Inflammatory macrophage (primary cell): ENCODE measurements at regions not wholly inside any gene's neighbourhood (a gene's known extent, or its start where the extent isn't known, plus 50 kb on each side); places are given as distances from the start of the nearest gene placed in this dataset.
A peak's percentile ranks its signal among the peaks of the same experiment; 100 is the strongest.
"Not testable (repeated sequence)": the region's sequence is repeated elsewhere in the genome, so short reads cannot be mapped to it uniquely, and the experiment has no call there.

Source experiments
- DNase-seq, 2 donors: peaks; one replicate each; pipeline ENCODE4 v3.0.0-alpha.2; 2020 to 2022

DNA sequence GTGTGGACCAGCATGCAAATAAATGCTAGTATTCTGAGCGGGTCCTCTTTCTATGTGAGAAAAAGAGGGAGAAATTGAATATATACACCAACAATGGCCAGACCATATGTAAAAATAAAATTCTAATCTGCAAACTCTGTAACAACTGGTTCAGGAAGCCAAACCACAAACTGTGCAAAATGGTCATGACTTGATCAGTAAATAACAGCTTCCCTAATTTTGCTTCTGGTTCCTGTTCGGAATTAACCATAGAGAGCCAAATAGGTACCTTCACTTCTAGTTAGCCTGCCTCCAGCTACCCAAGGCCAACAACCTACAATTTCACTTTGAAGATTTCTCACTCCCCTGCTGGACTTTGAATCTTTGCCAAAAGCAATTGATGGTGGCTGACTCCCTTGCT, 1313.2 kb downstream of the ADGRL3 start:
- DNase-seq, result peak; percentile 24 to 38

DNA sequence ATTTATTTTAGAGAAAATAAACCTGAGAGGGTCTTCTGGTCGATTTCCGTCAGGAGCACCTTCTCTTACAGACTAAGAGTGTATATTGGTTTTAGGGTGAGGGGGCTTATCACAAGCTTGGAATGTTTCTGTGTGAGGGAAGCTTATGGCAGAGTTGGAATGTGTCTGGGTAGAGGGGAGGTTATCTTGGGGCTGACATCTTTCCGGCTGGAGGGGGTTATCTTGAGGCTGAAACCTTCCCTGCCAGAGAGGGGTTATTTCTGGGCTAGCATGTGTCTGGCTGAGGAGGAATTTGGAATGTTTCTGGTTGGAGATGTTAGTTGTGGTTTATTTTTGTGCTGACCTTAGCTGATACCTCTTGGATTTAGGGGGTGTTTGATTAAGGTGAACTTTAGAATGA, 1312.1 kb downstream of the ADGRL3 start:
- no peak for DNase-seq

DNA sequence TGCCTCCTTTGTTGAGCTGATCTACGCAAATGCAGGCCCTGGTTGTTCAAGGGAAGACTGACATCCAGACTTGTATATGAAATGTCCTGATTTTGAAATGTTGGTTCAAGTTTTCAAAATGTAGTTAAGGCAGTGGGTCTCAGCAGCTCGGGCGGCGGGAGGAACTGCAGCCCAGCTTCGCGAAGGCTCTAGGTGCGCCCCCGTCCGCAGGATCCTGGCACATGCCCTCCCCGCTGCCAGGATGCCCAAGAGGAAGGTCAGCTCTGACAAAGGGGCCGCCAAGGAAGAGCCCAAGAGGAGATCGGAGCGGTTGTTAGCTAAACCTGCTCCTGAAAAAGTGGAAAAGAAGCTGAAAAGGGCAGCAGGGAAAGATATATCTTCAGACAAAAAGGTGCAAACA, 1310.1 kb downstream of the ADGRL3 start:
- no peak for DNase-seq

DNA sequence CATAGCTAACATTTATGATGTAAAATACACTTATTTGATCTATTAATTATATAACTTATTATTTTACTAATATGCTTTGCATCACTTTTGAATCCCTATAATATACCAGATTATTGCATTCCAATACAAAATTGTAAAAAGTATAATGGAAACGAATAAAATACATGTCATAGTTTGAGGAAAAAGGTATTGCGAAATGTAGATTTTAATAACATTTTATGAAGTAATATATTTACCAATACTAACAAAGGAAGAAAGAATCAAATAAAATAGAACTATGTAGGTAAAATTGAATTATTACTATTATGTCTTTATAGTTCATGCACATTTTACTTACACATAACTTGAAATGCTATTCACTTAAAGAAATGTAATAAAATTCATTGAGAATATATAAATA, 1300.2 kb downstream of the ADGRL3 start:
- no peak for DNase-seq

DNA sequence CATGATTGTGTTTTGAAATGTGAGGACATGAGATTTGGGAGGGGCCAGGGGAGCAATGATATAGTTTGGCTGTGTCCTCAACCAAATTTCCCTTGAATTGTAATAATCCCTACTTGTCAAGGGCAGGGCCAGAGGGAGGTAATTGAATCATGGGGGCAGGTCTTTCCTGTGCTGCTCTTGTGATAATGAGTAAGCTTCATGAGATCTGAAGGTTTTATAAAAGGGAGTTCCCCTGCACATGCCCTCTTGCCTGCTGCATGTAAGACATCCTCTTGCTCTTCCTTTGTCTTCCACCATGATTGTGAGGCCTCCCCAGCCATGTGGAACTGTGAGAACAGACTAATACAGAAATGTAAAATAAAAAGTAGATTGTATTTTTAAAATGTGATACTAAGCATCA, 1294.9 kb downstream of the ADGRL3 start:
- DNase-seq, result peak; percentile 40 to 60

DNA sequence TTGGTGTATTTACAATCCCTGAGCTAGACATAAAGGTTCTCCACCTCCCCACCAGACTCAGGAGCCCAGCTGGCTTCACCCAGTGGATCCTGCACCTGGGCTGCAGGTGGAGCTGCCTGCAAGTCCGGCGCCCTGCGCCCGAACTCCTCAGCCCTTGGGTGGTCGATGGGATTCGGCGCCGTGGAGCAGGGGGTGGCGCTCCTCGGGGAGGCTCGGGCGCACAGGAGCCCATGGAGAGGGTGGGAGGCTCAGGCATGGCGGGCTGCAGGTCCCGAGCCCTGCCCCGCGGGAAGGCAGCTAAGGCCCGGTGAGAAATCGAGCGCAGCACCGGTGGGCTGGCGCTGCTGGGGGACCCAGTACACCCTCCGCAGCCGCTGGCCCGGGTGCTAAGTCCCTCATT, 1291.6 kb downstream of the ADGRL3 start:
- DNase-seq, result not testable (repeated sequence)

DNA sequence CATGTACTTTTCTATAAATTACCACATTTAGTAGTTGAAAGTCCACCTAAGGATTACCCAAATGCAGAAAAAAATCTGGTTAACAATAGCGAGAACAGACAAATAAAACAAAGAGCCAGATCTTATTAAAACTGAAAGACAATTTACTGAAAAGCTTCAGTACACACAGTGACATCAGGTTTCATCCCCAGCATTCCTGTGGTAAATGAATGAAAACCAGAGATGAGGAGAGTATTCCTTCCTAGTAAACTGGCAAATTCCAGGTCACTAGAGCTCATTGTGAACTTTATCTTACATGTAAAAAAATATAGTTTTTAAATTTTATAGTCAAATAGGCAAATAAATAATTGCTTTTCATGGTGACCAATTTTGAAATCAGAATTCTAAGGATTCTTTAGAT, 1290.5 kb downstream of the ADGRL3 start:
- no peak for DNase-seq

DNA sequence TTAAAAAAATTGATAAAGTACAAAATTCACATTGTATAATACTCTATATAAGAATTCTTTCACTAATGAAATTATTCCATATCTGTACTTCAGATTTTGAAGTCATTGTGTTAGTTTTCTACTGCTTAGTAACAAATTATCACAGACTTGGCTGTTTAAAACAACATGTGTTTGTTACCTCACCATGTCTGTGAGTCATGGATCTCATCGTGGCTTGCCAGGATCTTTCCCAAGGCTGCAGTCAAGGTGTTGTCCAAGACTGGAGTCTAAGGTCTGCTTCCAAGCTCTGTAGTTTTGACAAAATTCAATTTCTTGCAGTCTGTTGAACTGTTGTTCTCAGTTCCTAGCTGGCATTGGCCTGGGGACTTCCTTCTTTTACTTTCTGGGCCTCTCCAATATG, 1286.9 kb downstream of the ADGRL3 start:
- no peak for DNase-seq

DNA sequence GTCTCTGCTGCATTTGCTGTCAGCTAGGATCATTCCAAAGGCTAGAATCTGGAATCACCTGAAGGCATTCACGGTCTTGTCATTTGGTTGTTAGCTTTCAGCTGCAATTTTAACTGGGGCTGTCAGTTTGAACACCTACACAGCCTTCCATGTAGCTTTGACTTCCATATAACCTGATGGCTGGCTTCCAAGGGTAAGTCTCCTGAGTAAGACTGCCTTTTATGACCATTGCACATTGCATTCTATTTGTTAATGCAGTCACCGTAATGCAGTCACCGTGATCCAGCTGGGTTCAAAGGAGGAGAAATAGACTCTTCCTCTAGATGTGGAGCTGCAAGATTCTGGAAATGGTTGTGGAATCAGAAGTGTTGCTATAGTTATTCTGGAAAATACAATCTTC, 1284.2 kb downstream of the ADGRL3 start:
- no peak for DNase-seq

DNA sequence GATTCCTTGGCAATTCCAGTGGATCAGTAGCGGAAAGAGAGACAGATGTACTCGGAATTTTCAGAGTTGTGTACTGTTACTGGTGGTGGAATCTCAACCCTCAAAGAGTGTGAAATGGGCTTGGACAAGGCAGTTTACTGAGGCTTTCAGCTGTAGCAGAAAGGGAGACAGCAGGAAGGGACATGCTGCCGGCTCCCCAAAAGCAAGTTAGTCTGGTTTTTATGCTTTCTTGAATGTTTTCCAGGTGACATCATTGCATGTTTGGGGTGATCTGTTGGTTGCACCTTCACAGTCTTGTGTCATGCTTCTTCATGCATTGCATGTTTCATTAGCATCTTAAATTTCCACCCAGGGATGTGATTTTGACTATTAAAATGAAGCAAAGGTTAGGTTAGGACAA, 1282.2 kb downstream of the ADGRL3 start:
- no peak for DNase-seq

DNA sequence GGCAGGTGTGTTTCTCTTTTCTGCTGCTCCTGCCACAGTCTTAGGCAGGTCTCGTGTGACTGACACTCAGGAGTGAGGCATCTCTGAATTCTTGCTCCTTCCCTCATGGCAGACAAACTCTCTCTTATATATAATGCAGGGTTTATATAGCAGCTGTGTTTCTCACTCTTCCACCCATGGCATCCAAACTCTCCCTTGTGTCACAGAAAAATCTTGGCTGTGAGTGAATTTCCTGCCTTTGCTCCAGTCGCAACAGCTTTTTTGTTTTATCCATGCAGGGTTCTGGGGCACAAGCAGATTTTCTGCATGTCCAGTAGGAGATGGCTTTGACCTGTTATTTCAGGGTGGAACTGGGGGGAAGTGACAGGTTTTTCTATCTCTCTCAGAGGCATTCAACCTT, 1275.5 kb downstream of the ADGRL3 start:
- no peak for DNase-seq

DNA sequence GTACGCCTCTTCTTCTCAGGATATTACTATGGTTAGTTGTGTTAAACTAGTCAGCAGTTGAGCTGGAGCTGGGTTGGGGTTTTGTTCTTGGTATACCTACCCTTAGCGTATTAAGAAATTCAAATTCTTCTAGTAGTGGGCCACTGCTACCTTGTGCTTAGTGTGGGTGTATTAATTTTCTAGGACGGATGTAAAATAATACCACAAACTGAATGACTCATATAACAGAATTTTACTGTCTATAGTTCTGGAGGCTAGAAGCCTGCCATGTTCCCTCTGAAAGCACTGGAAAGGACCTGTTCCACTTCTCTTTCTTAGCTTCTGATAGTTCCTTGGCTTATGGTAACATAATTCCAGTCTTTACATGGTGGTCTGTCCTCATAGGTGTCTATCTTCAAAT, 1274.7 kb downstream of the ADGRL3 start:
- DNase-seq, result no peak

DNA sequence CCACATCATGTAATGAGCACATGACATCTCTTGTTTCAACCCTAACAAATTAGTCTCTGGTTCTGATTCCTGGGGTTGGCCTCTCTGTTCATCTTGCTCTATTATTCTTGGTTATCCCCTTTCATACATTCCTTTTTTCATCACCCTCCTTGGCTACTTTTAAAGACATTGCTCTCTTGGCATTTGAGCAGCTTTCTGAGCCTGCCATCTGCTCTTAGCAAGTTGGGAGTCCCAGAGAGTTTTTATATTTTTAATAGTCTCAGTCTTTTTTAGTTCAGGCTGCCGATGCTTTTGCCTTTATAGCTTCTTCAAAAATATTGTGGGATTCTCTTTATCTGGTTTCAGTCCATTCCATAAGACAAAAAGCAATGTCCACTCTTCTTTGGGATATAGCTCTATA, 1270.9 kb downstream of the ADGRL3 start:
- no peak for DNase-seq

DNA sequence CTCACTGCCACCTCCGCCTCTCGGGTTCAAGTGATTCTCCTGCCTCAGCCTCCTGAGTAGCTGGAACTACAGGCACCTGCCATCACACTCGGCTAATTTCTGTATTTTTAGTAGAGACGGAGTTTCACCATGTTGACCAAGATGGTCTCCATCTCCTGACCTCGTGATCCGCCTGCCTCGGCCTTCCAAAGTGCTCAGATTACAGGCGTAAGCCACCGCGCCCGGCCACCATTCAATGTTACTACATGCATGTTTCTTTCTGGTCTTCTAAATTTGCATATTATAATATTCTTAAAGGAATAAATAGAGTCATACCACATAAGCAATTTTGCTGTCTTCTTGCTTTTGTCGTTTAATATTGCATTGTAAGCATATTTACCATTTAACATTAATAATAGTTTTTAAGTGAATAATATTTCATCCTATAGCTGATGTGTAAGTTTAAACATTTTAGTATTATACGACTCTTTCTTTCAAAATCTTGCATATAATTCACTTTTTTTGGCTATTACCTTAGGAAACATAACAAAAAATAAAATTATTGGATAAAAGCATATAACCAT, 1270.4 kb downstream of the ADGRL3 start:
- DNase-seq, result no peak

DNA sequence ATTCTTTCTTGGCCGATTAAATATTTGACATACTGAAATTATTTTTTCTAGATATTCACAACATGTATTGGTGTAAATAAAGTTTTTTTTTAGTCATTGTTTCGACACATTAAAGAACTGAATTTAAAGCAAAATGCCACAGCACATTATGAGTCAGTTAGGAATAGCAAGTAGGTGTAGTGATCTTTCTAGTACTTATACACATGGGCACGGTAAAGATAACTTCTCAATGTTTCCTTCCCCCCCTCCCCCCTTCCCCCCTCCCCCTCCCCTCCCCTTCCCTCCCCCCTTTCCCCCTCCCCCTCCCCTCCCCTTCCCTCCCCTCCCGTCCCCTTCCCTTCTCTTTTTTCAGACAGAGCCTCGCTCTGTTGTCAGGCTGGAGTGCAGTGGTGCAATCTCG, 1269.9 kb downstream of the ADGRL3 start:
- no peak for DNase-seq

DNA sequence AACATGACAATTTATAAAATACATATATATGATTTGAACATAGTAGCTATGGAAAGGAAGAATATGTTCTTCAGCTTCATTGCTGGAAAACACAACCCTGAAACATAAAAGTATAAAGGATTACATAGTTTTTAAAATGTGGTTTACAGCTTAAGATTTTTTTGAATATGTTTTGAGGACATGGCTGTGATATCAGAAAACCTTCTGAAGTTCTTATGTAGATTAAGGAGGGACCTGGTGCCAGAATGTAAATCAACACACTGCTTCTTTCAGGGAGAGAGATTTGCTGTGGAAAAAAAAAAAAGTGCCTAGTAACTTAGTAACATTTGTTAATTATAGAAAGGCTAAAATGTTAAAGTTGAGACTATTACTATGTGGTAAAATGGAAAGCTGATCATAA, 1261.8 kb downstream of the ADGRL3 start:
- DNase-seq, result no peak

DNA sequence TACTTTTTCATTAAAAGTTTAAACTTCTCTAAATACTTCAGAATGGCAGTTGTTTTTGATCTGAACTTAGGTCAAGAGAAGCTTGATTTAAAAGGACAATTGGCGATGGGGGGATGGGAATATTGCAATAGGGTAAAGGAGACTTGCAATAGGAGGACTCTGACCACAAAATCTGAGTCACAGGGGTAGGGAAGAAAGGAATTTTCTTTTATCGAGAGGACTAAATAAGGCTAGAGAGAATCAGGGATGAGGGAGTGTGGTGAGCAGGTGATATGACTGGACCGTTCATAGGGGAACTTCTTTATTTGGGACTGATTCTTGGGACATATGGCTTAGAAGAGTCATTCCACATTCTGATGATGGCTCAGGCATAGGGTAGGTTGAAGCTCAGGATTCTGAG, 1260.2 kb downstream of the ADGRL3 start:
- no peak for DNase-seq

DNA sequence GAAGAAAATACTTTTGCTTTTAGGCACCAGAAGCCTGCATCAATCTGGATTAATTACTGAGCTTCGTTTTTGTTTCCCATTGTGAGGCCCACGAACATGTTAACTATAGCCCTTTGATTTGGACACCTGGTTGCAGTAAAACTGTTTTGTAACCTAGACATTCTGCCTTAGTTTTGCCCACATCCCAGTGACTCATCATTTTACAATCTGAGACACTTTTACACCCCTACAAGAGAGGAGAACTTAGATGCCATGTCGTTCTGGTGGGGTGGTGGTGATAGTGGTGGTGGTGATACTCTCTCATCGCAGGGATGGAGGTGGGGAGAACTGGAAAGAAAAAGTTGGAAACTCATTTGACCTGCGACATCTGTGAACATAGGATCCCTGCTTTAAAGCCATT, 1257.2 kb downstream of the ADGRL3 start:
- DNase-seq, result no peak

DNA sequence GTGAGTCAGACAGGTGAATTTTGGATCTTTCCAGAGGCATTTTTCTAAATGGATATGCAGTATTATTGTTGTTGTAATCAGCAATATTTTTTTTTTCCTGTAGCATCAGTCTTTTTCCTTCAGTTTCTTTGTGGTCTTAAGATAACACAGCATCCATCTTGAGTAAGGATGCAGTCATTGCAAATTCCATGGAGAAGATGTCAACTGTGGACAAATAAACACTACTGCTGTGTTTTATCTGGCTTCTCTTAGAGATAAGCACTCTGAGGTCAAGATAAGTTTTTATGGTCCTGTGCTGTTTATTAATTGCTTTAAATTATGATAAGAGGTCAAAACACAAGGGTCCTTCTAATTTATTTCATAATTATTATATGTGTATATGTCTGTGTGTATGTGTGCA, 1255.7 kb downstream of the ADGRL3 start:
- no peak for DNase-seq

DNA sequence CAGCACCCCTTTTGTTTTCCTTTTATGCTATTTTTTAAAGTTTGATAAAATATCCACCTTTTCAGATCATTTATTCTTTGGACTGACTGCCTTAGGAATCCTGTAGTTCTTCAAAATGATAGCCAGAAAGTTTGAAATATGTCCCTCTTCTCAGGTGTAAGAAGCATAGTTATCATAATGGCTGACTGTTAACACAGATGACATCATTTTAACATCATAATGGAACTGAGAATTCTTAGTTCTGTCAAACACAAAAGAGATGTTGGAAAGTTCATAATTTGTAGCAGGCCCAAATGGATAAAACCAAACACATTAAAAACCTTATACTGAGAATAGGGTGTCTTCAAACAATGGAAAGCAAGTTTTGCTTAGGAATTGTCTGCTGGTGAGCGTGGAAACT, 1254.4 kb downstream of the ADGRL3 start:
- no peak for DNase-seq

DNA sequence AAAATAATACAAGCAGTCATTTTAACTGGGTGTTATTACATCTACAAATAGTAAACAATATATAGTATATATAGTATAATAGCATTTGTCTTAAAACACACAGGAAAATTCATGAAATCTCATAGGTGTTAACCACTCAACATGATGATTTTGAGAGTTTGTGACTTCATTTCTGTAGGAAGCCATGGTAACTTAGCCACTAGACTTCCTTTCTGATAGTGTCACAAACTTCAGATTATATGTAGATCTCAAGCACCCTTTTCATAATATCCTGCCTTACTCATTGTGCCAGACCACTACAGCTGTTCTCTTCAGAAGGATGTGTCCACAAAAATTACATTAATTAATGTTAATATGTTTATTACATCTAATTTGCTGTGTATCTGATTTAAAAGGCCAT, 1250.6 kb downstream of the ADGRL3 start:
- no peak for DNase-seq

DNA sequence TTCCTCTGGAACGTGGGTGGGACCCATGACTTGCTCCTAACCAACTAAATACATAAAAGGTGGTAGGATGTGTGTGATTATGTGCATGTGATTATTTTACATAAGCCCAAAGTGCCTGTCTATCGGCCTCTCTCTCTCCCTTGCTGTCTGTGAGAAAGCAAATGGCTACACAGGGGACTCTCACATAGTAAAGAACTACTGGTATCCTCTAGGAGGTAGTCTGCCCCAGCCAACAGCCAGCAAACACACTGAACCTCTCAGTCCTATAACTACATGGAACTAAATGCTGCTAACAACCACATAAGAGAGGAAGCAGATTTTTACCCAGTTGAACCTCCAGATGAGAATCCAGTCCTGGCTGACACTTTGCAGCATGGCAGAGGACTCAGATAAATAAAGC, 1249.4 kb downstream of the ADGRL3 start:
- no peak for DNase-seq

DNA sequence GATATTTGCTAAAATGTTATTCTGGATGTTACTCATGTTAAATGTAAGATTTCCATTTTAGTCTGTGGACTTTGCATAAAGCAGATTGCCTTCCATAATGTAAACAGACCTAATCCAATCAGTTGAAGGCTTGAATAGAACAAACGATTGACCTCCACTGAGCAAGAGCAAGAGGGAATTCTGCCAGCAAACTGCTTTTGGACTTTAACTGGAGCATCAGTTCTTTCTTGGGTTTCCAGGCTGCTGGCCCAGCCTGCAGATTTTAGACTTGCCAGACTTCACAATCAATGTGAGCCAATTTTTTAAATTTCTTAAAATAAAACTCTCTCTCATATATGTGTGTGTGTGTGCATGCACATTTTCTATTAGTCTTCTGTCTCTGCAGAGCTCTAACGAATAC, 1248.8 kb downstream of the ADGRL3 start:
- no peak for DNase-seq

DNA sequence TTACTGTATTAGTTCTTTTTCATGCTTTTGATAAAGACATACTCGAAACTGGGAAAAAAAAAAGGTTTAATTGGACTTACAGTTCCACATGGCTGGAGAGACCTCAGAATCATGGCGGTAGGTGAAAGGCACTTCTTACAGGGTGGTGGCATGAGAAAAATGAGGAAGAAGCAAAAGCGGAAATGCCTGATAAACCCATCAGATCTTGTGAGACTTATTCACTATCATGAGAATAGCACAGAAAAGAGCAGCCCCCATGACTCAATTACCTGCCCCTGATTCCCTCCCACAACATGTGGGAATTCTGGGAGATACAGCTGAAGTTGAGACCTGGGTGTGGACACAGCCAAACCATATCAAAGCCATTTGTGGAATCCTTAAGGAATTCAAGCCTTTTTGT, 1238.9 kb downstream of the ADGRL3 start:
- peak in 1 of 2 donors; percentile 61 for DNase-seq

DNA sequence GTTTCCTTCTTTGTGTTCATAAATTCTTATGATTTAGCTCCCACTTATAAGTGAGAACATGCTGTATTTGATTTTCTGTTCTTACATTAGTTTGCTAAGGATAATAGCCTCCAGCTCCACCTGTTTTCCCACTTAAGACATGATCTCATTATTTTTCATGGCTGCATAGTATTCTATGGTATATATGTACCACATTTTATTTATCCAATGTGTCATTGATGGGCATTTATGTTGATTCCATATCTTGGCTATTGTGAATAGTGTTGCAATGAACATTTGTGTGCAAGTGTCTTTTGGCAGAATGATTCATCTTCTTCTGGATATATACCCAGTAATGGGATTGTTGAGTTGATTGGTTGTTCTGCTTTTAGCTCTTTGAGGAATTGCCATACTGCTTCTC, 1234.8 kb downstream of the ADGRL3 start:
- no peak for DNase-seq
